GM18517 (cell line): ENCODE measurements at regions not wholly inside any gene's neighbourhood (a gene's known extent, or its start where the extent isn't known, plus 50 kb on each side); places are given as distances from the start of the nearest gene placed in this dataset.

Experiments
- ATAC-seq: cut with Tn5 transposase; IDR thresholded peaks from one replicate; pipeline ENCODE4 v1.9.1; 2021; ENCODE audit warnings: mild to moderate bottlenecking, moderate library complexity; ENCODE audit not compliant: unreplicated experiment

GRCh38 chr7:8931906-8932646 lies 498.7 kb downstream of the NXPH1 start:
- no peak for ATAC-seq

- no peak for ATAC-seq
These were observed 499.3 kb downstream of the NXPH1 start for GRCh38 chr7:8932751-8933150.

GRCh38 chr7:8937204-8937603 lies 503.8 kb downstream of the NXPH1 start:
- ATAC-seq: no peak

- no peak for ATAC-seq
These were observed 504.8 kb downstream of the NXPH1 start for GRCh38 chr7:8938044-8938805.

GRCh38 chr7:8939446-8939845 lies 506.0 kb downstream of the NXPH1 start:
- no peak for ATAC-seq

- ATAC-seq: no peak
These were observed 530.3 kb downstream of the NXPH1 start for GRCh38 chr7:8963722-8964121.

GRCh38 chr7:8965177-8965576 lies 531.8 kb downstream of the NXPH1 start:
- ATAC-seq: no peak

- no peak for ATAC-seq
These were observed 540.2 kb downstream of the NXPH1 start for GRCh38 chr7:8973601-8974000.

GRCh38 chr7:8975681-8976080 lies 542.3 kb downstream of the NXPH1 start:
- ATAC-seq: no peak

- no peak for ATAC-seq
These were observed 549.1 kb downstream of the NXPH1 start for GRCh38 chr7:8982338-8982992.

- no peak for ATAC-seq
These were observed 551.8 kb downstream of the NXPH1 start for GRCh38 chr7:8985255-8985654.

GRCh38 chr7:8988267-8988666 lies 554.9 kb downstream of the NXPH1 start:
- no peak for ATAC-seq

GRCh38 chr7:8991159-8991558 lies 557.8 kb downstream of the NXPH1 start:
- no peak for ATAC-seq

- ATAC-seq: no peak
These were observed 565.4 kb downstream of the NXPH1 start for GRCh38 chr7:8998762-8999161.

GRCh38 chr7:9013940-9014339 lies 580.5 kb downstream of the NXPH1 start:
- ATAC-seq: no peak

- no peak for ATAC-seq
These were observed 583.9 kb downstream of the NXPH1 start for GRCh38 chr7:9017286-9017685.

GRCh38 chr7:9022456-9022855 lies 589.0 kb downstream of the NXPH1 start:
- ATAC-seq: no peak

GRCh38 chr7:9023675-9024294 lies 590.4 kb downstream of the NXPH1 start:
- ATAC-seq: no peak

- no peak for ATAC-seq
These were observed 592.7 kb downstream of the NXPH1 start for GRCh38 chr7:9026121-9026520.

- ATAC-seq: no peak
These were observed 594.6 kb downstream of the NXPH1 start for GRCh38 chr7:9028012-9028411.
